Thyroid gland (tissue), 4 donors: ENCODE measurements at regions not wholly inside any gene's neighbourhood (a gene's known extent, or its start where the extent isn't known, plus 50 kb on each side); places are given as distances from the start of the nearest gene placed in this dataset.

Experiments
- CTCF ChIP-seq, 6 experiments: fragments of 200-600 bp in 3 of 6; fragments of 450-650 bp in 3 of 6; sonication (generic) in 3 of 6; IDR thresholded peaks; one replicate each; pipeline ENCODE4 v1.5.1; 2016 to 2019; ENCODE audit warnings: antibody characterized with exemption in 6 of 6, mild to moderate bottlenecking in 2 of 6, inconsistent platforms in 1 of 6, moderate library complexity in 1 of 6
- POLR2A ChIP-seq, 2 donors: fragments of 450-650 bp; IDR thresholded peaks; one replicate each; pipeline ENCODE4 v1.6.1; 2017; ENCODE audit warnings: antibody characterized with exemption in 2 of 2, mild to moderate bottlenecking in 2 of 2, moderate library complexity in 1 of 2

- TF ChIP-seq CTCF (IDR thresholded peaks at IDR 0.05) (no peak), POLR2A (IDR thresholded peaks at IDR 0.05) (no peak)
Observed at GRCh38 chr3:160103397-160103796, 114.8 kb downstream of the IL12A start.
